ENCODE measurements at regions not wholly inside any gene's neighbourhood (a gene's known extent, or its start where the extent isn't known, plus 50 kb on each side); places are given as distances from the start of the nearest gene placed in this dataset.

DNA sequence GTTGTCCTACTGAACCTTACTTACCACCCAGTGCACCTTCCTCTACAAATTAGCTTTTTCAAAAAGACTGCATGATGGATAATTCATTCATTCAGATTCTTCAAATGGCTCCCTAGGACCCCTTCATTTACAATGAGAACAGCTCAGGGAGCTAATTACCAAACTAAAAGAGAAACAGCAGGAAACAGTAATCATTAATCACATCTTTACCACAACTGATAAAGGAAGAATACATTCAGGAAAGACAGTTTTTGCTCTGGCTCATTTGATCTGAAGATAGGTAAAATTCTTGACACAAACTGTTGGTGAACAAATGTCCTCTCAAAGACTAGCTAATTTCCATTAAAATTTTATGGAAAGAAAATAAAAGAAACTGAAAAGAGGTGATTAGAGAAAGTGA lies 1652.7 kb upstream of the LRRTM3 start:
- TF ChIP-seq, protein P1, sequence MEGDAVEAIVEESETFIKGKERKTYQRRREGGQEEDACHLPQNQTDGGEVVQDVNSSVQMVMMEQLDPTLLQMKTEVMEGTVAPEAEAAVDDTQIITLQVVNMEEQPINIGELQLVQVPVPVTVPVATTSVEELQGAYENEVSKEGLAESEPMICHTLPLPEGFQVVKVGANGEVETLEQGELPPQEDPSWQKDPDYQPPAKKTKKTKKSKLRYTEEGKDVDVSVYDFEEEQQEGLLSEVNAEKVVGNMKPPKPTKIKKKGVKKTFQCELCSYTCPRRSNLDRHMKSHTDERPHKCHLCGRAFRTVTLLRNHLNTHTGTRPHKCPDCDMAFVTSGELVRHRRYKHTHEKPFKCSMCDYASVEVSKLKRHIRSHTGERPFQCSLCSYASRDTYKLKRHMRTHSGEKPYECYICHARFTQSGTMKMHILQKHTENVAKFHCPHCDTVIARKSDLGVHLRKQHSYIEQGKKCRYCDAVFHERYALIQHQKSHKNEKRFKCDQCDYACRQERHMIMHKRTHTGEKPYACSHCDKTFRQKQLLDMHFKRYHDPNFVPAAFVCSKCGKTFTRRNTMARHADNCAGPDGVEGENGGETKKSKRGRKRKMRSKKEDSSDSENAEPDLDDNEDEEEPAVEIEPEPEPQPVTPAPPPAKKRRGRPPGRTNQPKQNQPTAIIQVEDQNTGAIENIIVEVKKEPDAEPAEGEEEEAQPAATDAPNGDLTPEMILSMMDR (conservative IDR thresholded peaks at IDR 0.05; ENCODE audit: low read depth, low read length): no peak
- TF ChIP-seq EZH2 (IDR thresholded peaks at IDR 0.05; ENCODE audit: borderline replicate concordance, low read depth, low read length, poor library complexity, severe bottlenecking): no peak

All from A673 (cell line).